CD14-positive monocyte (primary cell): ENCODE measurements at regions not wholly inside any gene's neighbourhood (a gene's known extent, or its start where the extent isn't known, plus 50 kb on each side); places are given as distances from the start of the nearest gene placed in this dataset.

Experiments
- DNase-seq, 3 donors: peaks; one replicate each; pipeline ENCODE4 v3.0.0-alpha.2; 2011 to 2022
- H2AFZ ChIP-seq: 2 replicates; pipeline ENCODE4 v1.6.0; 2012; ENCODE audit warnings: mild to moderate bottlenecking, low read depth, low read length, inconsistent platforms; ENCODE audit not compliant: insufficient read depth, poor library complexity, severe bottlenecking
- H3K27ac ChIP-seq, 2 donors: 1 replicate in 1 of 2; 2 replicates in 1 of 2; pipeline ENCODE4 v1.5.1; 2012 to 2013; ENCODE audit warnings: low read length in 2 of 2, control low read depth in 1 of 2, inconsistent platforms in 1 of 2, low read depth in 1 of 2, mild to moderate bottlenecking in 1 of 2
- H3K27me3 ChIP-seq, 2 donors: one replicate each; pipeline versions ENCODE4 v1.6.0 to v1.6.1; 2011 to 2013; ENCODE audit warnings: low read length in 2 of 2; ENCODE audit not compliant: control insufficient read depth in 2 of 2, insufficient read depth in 2 of 2
- H3K36me3 ChIP-seq, 2 donors: replicated peaks in 1 of 2; 1 replicate in 1 of 2; 2 replicates in 1 of 2; pipeline versions ENCODE4 v1.5.1 to v1.6.1; 2012 to 2013; ENCODE audit warnings: low read length in 2 of 2, control low read depth in 1 of 2, inconsistent platforms in 1 of 2, mild to moderate bottlenecking in 1 of 2; ENCODE audit not compliant: insufficient read depth in 2 of 2, control insufficient read depth in 1 of 2
- H3K4me1 ChIP-seq, 2 donors: 1 replicate in 1 of 2; 2 replicates in 1 of 2; pipeline versions ENCODE4 v1.5.1 to v1.6.1; 2012 to 2013; ENCODE audit warnings: low read length in 2 of 2, control low read depth in 1 of 2, inconsistent platforms in 1 of 2, mild to moderate bottlenecking in 1 of 2, moderate library complexity in 1 of 2; ENCODE audit not compliant: insufficient read depth in 2 of 2, control insufficient read depth in 1 of 2
- H3K4me2 ChIP-seq: replicated peaks from 2 replicates; pipeline ENCODE3; 2012; ENCODE audit warnings: low read length, moderate library complexity, mild to moderate bottlenecking; ENCODE audit not compliant: poor library complexity, severe bottlenecking; ENCODE audit errors: extremely low read depth
- H3K4me3 ChIP-seq, 3 experiments: fragments of 200-600 bp in 1 of 3; sonication (generic) in 1 of 3; replicated peaks in 1 of 3; 1 replicate in 2 of 3; 2 replicates in 1 of 3; pipeline ENCODE4 v1.5.1; 2011 to 2013; ENCODE audit warnings: low read length in 3 of 3, mild to moderate bottlenecking in 3 of 3, control low read depth in 2 of 3, low read depth in 2 of 3, inconsistent platforms in 1 of 3, moderate library complexity in 1 of 3
- H3K79me2 ChIP-seq: 2 replicates; pipeline ENCODE4 v1.6.0; 2012; ENCODE audit warnings: mild to moderate bottlenecking, control low read depth, inconsistent platforms, low read length, moderate library complexity; ENCODE audit not compliant: insufficient read depth
- H3K9ac ChIP-seq: 2 replicates; pipeline ENCODE4 v1.6.0; 2017; ENCODE audit warnings: low read length, mild to moderate bottlenecking; ENCODE audit not compliant: insufficient read depth, poor library complexity, severe bottlenecking
- H3K9me3 ChIP-seq, 2 donors: replicated peaks in 1 of 2; 1 replicate in 1 of 2; 2 replicates in 1 of 2; pipeline versions ENCODE4 v1.5.1 to v1.6.1; 2012 to 2013; ENCODE audit warnings: low read length in 2 of 2, control low read depth in 1 of 2; ENCODE audit not compliant: control insufficient read depth in 1 of 2, insufficient read depth in 1 of 2
- H4K20me1 ChIP-seq: 2 replicates; pipeline ENCODE4 v1.6.0; 2012; ENCODE audit warnings: mild to moderate bottlenecking, low read length, control low read depth, moderate library complexity; ENCODE audit not compliant: insufficient read depth
- H3K27ac Mint-ChIP-seq, 7 donors: one replicate each; pipeline ENCODE4 v1.8.0; 2020; ENCODE audit warnings: mild to moderate bottlenecking in 7 of 7, mixed read lengths in 7 of 7, moderate library complexity in 6 of 7, inconsistent platforms in 2 of 7
- H3K27me3 Mint-ChIP-seq, 3 donors: one replicate each; pipeline ENCODE4 v1.8.0; 2021 to 2022; ENCODE audit warnings: low read depth in 3 of 3, mild to moderate bottlenecking in 3 of 3, mixed read lengths in 3 of 3, moderate library complexity in 3 of 3, inconsistent platforms in 1 of 3
- H3K36me3 Mint-ChIP-seq, 2 donors: one replicate each; pipeline ENCODE4 v1.8.0; 2020; ENCODE audit warnings: mixed read lengths in 2 of 2, inconsistent platforms in 1 of 2, mild to moderate bottlenecking in 1 of 2
- H3K4me1 Mint-ChIP-seq: one replicate; pipeline ENCODE4 v1.8.0; 2020; ENCODE audit warnings: mild to moderate bottlenecking, mixed read lengths
- H3K4me3 Mint-ChIP-seq, 2 donors: one replicate each; pipeline ENCODE4 v1.8.0; 2020; ENCODE audit warnings: mild to moderate bottlenecking in 2 of 2, mixed read lengths in 2 of 2, moderate library complexity in 1 of 2
- H3K9me3 Mint-ChIP-seq, 7 donors: one replicate each; pipeline ENCODE4 v1.8.0; 2020 to 2022; ENCODE audit warnings: mixed read lengths in 7 of 7, mild to moderate bottlenecking in 6 of 7, moderate library complexity in 6 of 7, inconsistent platforms in 2 of 7
- WGBS: methylation state at CpG from one replicate; pipeline ENCODE4 v1.1.5; 2013; ENCODE audit warnings: missing lambda C conversion rate; ENCODE audit not compliant: insufficient coverage; 5-methylcytosine and 5-hydroxymethylcytosine counted together
- intact Hi-C, 2 donors: fragments of 100-400 bp; cut with micrococcal nuclease; formaldehyde crosslinking; loops; one replicate each; pipeline versions ENCODE4 v1.15.0 to v1.15.1; 2023
- TF ChIP-seq, protein P1 (sequence below): fragments of 200-600 bp; IDR thresholded peaks from one replicate; pipeline ENCODE4 v1.8.0; 2022; ENCODE audit warnings: antibody characterized with exemption, mild to moderate bottlenecking

DNA sequence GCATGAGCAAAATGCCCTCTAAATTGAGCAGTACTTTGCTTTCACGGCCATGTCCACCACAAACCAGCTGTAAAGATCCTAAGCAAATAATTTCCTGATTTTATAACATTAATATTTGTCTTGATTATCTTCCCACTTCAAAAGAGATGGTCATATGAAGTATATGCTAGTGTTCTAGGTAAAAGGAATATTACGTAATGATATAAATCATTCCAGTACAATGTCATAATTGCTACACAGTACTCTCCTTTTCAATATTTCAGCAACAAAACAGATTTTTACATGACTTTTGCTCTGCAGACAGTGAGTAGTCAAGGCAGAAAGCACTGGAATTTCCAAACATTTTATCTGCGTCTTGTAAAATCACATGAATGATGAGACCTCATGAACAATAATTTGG is 572.8 kb upstream of the FRG1 start:
- Histone ChIP-seq H3K4me3 (no peak overlapping the region), H3K27ac (no peak overlapping the region), H3K9me3 (peaks cover 0 to 21% of the 10 kb centered on the region in 2 donors), H2AFZ (no peak overlapping the region), H3K4me2 (no peak overlapping the region), H3K9ac (no peak overlapping the region), H3K36me3 (no peaks in the 10 kb centered on the region), H3K79me2 (no peaks in the 10 kb centered on the region), H3K4me1 (no peaks in the 10 kb centered on the region), H4K20me1 (no peaks in the 10 kb centered on the region), H3K27me3 (no peaks in the 10 kb centered on the region)
- TF ChIP-seq, protein P1, sequence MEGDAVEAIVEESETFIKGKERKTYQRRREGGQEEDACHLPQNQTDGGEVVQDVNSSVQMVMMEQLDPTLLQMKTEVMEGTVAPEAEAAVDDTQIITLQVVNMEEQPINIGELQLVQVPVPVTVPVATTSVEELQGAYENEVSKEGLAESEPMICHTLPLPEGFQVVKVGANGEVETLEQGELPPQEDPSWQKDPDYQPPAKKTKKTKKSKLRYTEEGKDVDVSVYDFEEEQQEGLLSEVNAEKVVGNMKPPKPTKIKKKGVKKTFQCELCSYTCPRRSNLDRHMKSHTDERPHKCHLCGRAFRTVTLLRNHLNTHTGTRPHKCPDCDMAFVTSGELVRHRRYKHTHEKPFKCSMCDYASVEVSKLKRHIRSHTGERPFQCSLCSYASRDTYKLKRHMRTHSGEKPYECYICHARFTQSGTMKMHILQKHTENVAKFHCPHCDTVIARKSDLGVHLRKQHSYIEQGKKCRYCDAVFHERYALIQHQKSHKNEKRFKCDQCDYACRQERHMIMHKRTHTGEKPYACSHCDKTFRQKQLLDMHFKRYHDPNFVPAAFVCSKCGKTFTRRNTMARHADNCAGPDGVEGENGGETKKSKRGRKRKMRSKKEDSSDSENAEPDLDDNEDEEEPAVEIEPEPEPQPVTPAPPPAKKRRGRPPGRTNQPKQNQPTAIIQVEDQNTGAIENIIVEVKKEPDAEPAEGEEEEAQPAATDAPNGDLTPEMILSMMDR = no peak
- Mint-ChIP-seq H3K36me3 (no peaks in the 10 kb centered on the region), H3K4me1 (no peaks in the 10 kb centered on the region), H3K9me3 (peaks cover 5 to 18% (median 11%) of the 10 kb centered on the region in 7 donors), H3K4me3 (no peak overlapping the region), H3K27ac (no peak overlapping the region), H3K27me3 (peaks cover 0 to 2% (median 1%) of the 10 kb centered on the region in 3 donors)
- whole genome bisulfite sequencing = 100% methylated on average over 1 of the region's 3 CpGs
- intact Hi-C loops = no loop called here
- DNase-seq = no peak

DNA sequence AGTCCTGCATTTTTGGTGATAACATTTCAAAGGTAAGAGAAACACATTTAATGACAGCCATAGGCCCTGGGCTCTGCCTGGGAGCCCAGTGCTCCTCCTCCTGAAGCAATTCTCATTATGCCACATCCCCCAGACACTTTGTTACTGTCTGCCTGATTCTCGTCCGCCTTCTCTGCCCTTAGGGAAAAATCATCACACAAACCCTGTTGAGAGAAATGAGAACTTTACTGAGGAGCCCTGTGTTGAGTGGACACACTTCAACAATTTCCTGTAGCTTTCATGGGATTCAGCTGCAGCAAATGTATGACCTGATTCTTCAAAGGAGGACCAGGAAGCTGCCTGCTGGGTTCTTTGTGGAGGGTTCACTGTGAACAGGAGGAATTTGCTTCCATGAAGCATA is 566.5 kb upstream of the FRG1 start:
- H2AFZ ChIP-seq = no peak overlapping the region
- H3K4me3 Mint-ChIP-seq = no peak overlapping the region
- H3K27me3 Mint-ChIP-seq = peaks cover 0 to 6% (median 0%) of the 10 kb centered on the region in 3 donors
- TF ChIP-seq, protein P1 = no peak
- no peak overlapping the region for H3K9ac ChIP-seq
- H3K9me3 ChIP-seq = peaks cover 0 to 14% of the 10 kb centered on the region in 2 donors
- H3K79me2 ChIP-seq = no peaks in the 10 kb centered on the region
- no peak for DNase-seq
- H3K27ac ChIP-seq = no peak overlapping the region
- H3K4me3 ChIP-seq = no peak overlapping the region
- H3K4me2 ChIP-seq = no peak overlapping the region
- no peaks in the 10 kb centered on the region for H3K4me1 Mint-ChIP-seq
- no CpG with 5 or more reads among the region's 2 CpGs for WGBS
- intact Hi-C loops = no loop called here
- no peak overlapping the region for H3K27ac Mint-ChIP-seq
- no peaks in the 10 kb centered on the region for H3K36me3 ChIP-seq
- no peaks in the 10 kb centered on the region for H3K36me3 Mint-ChIP-seq
- no peaks in the 10 kb centered on the region for H3K27me3 ChIP-seq
- peaks cover 0 to 8% (median 6%) of the 10 kb centered on the region in 7 donors for H3K9me3 Mint-ChIP-seq
- no peaks in the 10 kb centered on the region for H3K4me1 ChIP-seq
- no peaks in the 10 kb centered on the region for H4K20me1 ChIP-seq
